OCI-LY1 (cell line): ENCODE measurements at regions not wholly inside any gene's neighbourhood (a gene's known extent, or its start where the extent isn't known, plus 50 kb on each side); places are given as distances from the start of the nearest gene placed in this dataset.

Experiments used
- H2AFZ ChIP-seq: fragments of 200-600 bp; sonication (generic), shearing (Covaris generic); 2 replicates; pipeline ENCODE4 v1.6.0; 2014; ENCODE audit warnings: antibody characterized with exemption, mild to moderate bottlenecking, low read length
- H3F3A ChIP-seq: fragments of 200-600 bp; sonication (generic), shearing (Covaris generic); 2 replicates; pipeline ENCODE4 v1.6.0; 2014; ENCODE audit warnings: mild to moderate bottlenecking, antibody characterized with exemption, low read length, moderate library complexity; ENCODE audit not compliant: insufficient read depth
- H3K27ac ChIP-seq: fragments of 200-600 bp; sonication (generic); 2 replicates; pipeline ENCODE4 v1.5.1; 2014; ENCODE audit warnings: low read length, mixed run types, mild to moderate bottlenecking, low read depth; ENCODE audit not compliant: poor library complexity, severe bottlenecking
- H3K27me3 ChIP-seq: fragments of 200-600 bp; sonication (generic); 2 replicates; pipeline ENCODE4 v1.6.0; 2014; ENCODE audit warnings: antibody characterized with exemption, mild to moderate bottlenecking, low read length, moderate library complexity; ENCODE audit not compliant: insufficient read depth
- H3K36me3 ChIP-seq: fragments of 200-600 bp; sonication (generic); 2 replicates; pipeline ENCODE4 v1.6.1; 2014; ENCODE audit warnings: mild to moderate bottlenecking, antibody characterized with exemption, low read length, moderate library complexity, mixed read lengths; ENCODE audit not compliant: insufficient read depth
- H3K4me1 ChIP-seq: fragments of 200-600 bp; sonication (generic); 2 replicates; pipeline ENCODE4 v1.5.1; 2014; ENCODE audit warnings: mild to moderate bottlenecking, low read length, moderate library complexity; ENCODE audit not compliant: insufficient read depth, severe bottlenecking
- H3K4me2 ChIP-seq: fragments of 200-600 bp; sonication (generic), shearing (Covaris generic); 2 replicates; pipeline ENCODE4 v1.6.1; 2014; ENCODE audit warnings: low read length
- H3K4me3 ChIP-seq: fragments of 200-600 bp; sonication (generic); 2 replicates; pipeline ENCODE4 v1.5.1; 2014; ENCODE audit warnings: low read length, low read depth, mild to moderate bottlenecking, mixed read lengths; ENCODE audit not compliant: poor library complexity, severe bottlenecking
- H3K79me2 ChIP-seq: fragments of 200-600 bp; shearing (Covaris generic); 2 replicates; pipeline ENCODE4 v1.6.1; 2016; ENCODE audit warnings: mixed run types, low read length, mixed read lengths; ENCODE audit not compliant: insufficient read depth
- H3K9ac ChIP-seq: fragments of 200-600 bp; sonication (generic), shearing (Covaris generic); 2 replicates; pipeline ENCODE4 v1.6.1; 2014; ENCODE audit warnings: mild to moderate bottlenecking, low read length, mixed read lengths
- H3K9me2 ChIP-seq: fragments of 200-600 bp; sonication (generic), shearing (Covaris generic); 2 replicates; pipeline ENCODE4 v1.6.1; 2014; ENCODE audit warnings: low read depth, mild to moderate bottlenecking, low read length, mixed read lengths
- H3K9me3 ChIP-seq: fragments of 200-600 bp; shearing (Covaris generic); 2 replicates; pipeline ENCODE4 v1.6.1; 2014; ENCODE audit warnings: low read length, mixed read lengths
- H4K20me1 ChIP-seq: fragments of 200-600 bp; sonication (generic), shearing (Covaris generic); 2 replicates; pipeline ENCODE4 v1.6.0; 2016; ENCODE audit warnings: mild to moderate bottlenecking, low read length; ENCODE audit not compliant: insufficient read depth
- EZH2 ChIP-seq: fragments of 200-600 bp; sonication (generic), shearing (Covaris generic); IDR thresholded peaks from 2 replicates; pipeline ENCODE4 v1.8.0; 2017; ENCODE audit warnings: borderline replicate concordance, mixed run types, mild to moderate bottlenecking, antibody characterized with exemption, low read length, moderate library complexity, mixed read lengths
- TF ChIP-seq, protein P1 (sequence below): fragments of 200-600 bp; sonication (generic), shearing (Covaris generic); IDR thresholded peaks from 2 replicates; pipeline ENCODE4 v1.5.1; 2017; ENCODE audit warnings: mild to moderate bottlenecking, antibody characterized with exemption, low read length, moderate library complexity, mixed read lengths

- Histone ChIP-seq H3K9me2 (no peaks in the 10 kb centered on the region), H3K27me3 (no peaks in the 10 kb centered on the region), H3K27ac (peak overlapping the region; percentile 49), H3K79me2 (no peaks in the 10 kb centered on the region), H3K4me1 (peaks cover 25% of the 10 kb centered on the region), H3K9me3 (no peaks in the 10 kb centered on the region), H4K20me1 (no peaks in the 10 kb centered on the region), H3K9ac (no peak overlapping the region), H3K4me2 (peak overlapping the region; percentile 49), H3K4me3 (no peak overlapping the region), H3K36me3 (no peaks in the 10 kb centered on the region), H2AFZ (0 out of 2 replicates have a peak overlapping the region, but pooled peaks have one; percentile 18), H3F3A (no peaks in the 10 kb centered on the region)
- TF ChIP-seq, protein P1, sequence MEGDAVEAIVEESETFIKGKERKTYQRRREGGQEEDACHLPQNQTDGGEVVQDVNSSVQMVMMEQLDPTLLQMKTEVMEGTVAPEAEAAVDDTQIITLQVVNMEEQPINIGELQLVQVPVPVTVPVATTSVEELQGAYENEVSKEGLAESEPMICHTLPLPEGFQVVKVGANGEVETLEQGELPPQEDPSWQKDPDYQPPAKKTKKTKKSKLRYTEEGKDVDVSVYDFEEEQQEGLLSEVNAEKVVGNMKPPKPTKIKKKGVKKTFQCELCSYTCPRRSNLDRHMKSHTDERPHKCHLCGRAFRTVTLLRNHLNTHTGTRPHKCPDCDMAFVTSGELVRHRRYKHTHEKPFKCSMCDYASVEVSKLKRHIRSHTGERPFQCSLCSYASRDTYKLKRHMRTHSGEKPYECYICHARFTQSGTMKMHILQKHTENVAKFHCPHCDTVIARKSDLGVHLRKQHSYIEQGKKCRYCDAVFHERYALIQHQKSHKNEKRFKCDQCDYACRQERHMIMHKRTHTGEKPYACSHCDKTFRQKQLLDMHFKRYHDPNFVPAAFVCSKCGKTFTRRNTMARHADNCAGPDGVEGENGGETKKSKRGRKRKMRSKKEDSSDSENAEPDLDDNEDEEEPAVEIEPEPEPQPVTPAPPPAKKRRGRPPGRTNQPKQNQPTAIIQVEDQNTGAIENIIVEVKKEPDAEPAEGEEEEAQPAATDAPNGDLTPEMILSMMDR = no peak
- no peak for TF ChIP-seq EZH2
Measured at GRCh38 chr11:103845331-103845730, 191.1 kb upstream of the DDI1 start.

- H3K4me1 ChIP-seq = peaks cover 23% of the 10 kb centered on the region
- no peaks in the 10 kb centered on the region for H3K9me2 ChIP-seq
- no peak overlapping the region for H3K4me3 ChIP-seq
- H3K27ac ChIP-seq = no peak overlapping the region
- no peak overlapping the region for H3K9ac ChIP-seq
- H3K9me3 ChIP-seq = no peaks in the 10 kb centered on the region
- H2AFZ ChIP-seq = no peak overlapping the region
- no peaks in the 10 kb centered on the region for H4K20me1 ChIP-seq
- no peak overlapping the region for H3K4me2 ChIP-seq
- H3K27me3 ChIP-seq = no peaks in the 10 kb centered on the region
- no peaks in the 10 kb centered on the region for H3K79me2 ChIP-seq
- no peaks in the 10 kb centered on the region for H3K36me3 ChIP-seq
- H3F3A ChIP-seq = no peaks in the 10 kb centered on the region
- TF ChIP-seq EZH2 = no peak
- TF ChIP-seq, protein P1 = no peak
Measured at GRCh38 chr11:103848686-103849085, 187.8 kb upstream of the DDI1 start.

GRCh38 chr11:103849366-103849765 lies 187.1 kb upstream of the DDI1 start:
- peaks cover 16% of the 10 kb centered on the region for H3K4me1 ChIP-seq
- H3K36me3 ChIP-seq = no peaks in the 10 kb centered on the region
- H3K27ac ChIP-seq = no peak overlapping the region
- no peaks in the 10 kb centered on the region for H3K9me2 ChIP-seq
- no peak overlapping the region for H3K4me2 ChIP-seq
- no peak overlapping the region for H3K9ac ChIP-seq
- no peak overlapping the region for H3K4me3 ChIP-seq
- no peaks in the 10 kb centered on the region for H3K9me3 ChIP-seq
- no peaks in the 10 kb centered on the region for H3K79me2 ChIP-seq
- no peaks in the 10 kb centered on the region for H4K20me1 ChIP-seq
- no peak overlapping the region for H2AFZ ChIP-seq
- no peaks in the 10 kb centered on the region for H3F3A ChIP-seq
- no peak for TF ChIP-seq EZH2
- TF ChIP-seq, protein P1 = no peak
- H3K27me3 ChIP-seq = no peaks in the 10 kb centered on the region
